ENCODE measurements at regions not wholly inside any gene's neighbourhood (a gene's known extent, or its start where the extent isn't known, plus 50 kb on each side); places are given as distances from the start of the nearest gene placed in this dataset.

DNA sequence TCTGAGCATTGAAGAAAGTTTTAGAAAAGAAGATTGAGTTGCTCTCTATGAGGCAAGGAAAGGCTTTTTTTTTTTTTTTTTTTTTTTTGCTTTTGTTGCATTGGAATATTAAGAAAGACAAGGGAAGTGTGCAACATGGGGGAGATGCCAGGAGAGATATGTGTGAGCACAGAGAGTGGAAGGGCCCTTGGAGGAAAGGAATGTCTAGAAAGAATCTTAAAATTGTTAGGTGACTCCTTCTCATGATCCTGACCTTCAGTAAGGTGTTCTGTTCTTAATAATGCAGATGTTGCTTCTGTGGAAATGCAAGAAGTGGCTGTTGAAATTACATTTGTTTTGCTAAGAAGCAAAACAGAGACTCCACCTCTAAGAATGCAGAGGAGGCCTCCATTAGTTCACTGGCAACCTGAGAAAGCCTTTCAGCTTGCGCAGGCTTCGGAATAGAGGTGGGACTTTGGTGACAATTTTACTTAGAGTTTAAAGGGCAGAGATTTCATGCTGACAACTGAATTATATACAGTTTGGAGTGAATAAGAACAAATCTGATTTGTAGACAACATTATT is 118.0 kb upstream of the ASCC3 start:
- no TSS peak for BruUV-seq (replicated peaks)
- Histone ChIP-seq H3K9me2 (ENCODE audit: insufficient read depth, low read length) (no peaks in the 10 kb centered on the region), H3K4me3 (ENCODE audit: low read depth, low read length, poor library complexity, severe bottlenecking) (no peak overlapping the region), H3K27ac (ENCODE audit: low read depth, low read length, poor library complexity, severe bottlenecking) (no peak overlapping the region), H2AFZ (ENCODE audit: low read length) (no peak overlapping the region), H4K20me1 (ENCODE audit: insufficient read depth, low read length) (no peaks in the 10 kb centered on the region), H3K4me2 (ENCODE audit: low read length) (no peak overlapping the region), H3K9me3 (ENCODE audit: low read length) (peaks cover 13% of the 10 kb centered on the region), H3K79me2 (ENCODE audit: insufficient read depth, low read depth, low read length) (no peaks in the 10 kb centered on the region), H3K4me1 (ENCODE audit: insufficient read depth, low read length, poor library complexity, severe bottlenecking) (peaks cover 28% of the 10 kb centered on the region), H3K36me3 (ENCODE audit: insufficient read depth, low read length) (no peaks in the 10 kb centered on the region; the same call in 1 of the 2 replicates)
- POLR2A ChIA-PET: interaction anchor here (0.6 to 1.2 kb wide), 3 partner anchors 12 to 1984 kb away, joined by 4 to 6 read pairs (median 5); no protein-coding TSS in a partner anchor
- no peak for TF ChIP-seq EZH2phosphoT487 (IDR thresholded peaks at IDR 0.05; ENCODE audit: borderline replicate concordance, low read depth, low read length)
- TF ChIP-seq, protein P1, sequence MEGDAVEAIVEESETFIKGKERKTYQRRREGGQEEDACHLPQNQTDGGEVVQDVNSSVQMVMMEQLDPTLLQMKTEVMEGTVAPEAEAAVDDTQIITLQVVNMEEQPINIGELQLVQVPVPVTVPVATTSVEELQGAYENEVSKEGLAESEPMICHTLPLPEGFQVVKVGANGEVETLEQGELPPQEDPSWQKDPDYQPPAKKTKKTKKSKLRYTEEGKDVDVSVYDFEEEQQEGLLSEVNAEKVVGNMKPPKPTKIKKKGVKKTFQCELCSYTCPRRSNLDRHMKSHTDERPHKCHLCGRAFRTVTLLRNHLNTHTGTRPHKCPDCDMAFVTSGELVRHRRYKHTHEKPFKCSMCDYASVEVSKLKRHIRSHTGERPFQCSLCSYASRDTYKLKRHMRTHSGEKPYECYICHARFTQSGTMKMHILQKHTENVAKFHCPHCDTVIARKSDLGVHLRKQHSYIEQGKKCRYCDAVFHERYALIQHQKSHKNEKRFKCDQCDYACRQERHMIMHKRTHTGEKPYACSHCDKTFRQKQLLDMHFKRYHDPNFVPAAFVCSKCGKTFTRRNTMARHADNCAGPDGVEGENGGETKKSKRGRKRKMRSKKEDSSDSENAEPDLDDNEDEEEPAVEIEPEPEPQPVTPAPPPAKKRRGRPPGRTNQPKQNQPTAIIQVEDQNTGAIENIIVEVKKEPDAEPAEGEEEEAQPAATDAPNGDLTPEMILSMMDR (conservative IDR thresholded peaks at IDR 0.05; ENCODE audit: low read length): no peak
- CTCF ChIA-PET (ENCODE audit: unreplicated experiment): interaction anchor here (1.4 kb wide), 1 partner anchor 10 kb away, joined by 5 read pairs; no protein-coding TSS in a partner anchor
- intact Hi-C loops (cut with micrococcal nuclease; ENCODE audit: unreplicated experiment): no loop called here
- DNase-seq (ENCODE audit: low spot score): no peak

DNA sequence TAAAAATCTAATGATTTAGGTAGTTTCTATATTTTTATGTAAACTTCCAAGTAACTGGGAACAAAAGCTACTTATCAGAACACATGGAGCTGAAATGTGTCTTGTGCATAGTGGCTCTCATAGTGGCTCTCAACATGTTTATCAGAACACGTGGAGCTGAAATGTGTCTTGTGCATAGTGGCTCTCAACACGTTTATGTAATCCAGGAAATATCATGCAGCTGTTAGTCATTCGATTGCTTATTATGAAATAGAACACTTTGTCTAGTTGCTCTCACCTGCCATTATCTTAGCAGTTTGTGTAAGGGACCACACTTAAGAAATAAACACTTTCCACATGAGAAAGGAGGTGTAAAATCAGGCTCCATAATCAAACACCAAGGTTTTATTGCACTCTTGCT is 119.2 kb upstream of the ASCC3 start:
- ChIA-PET CTCF (ENCODE audit: unreplicated experiment) (interaction anchor here (1.4 kb wide), 2 partner anchors 9 to 11 kb away, joined by 5 to 7 read pairs; no protein-coding TSS in a partner anchor), POLR2A (interaction anchor here (0.6 to 3.3 kb wide), 7 partner anchors 9 to 119 kb away, joined by 3 to 25 read pairs (median 4); partner anchors contain the start of gene ASCC3)
- DNase-seq (ENCODE audit: low spot score): peak; percentile 27
- Histone ChIP-seq H3K27ac (ENCODE audit: low read depth, low read length, poor library complexity, severe bottlenecking) (peak overlapping the region; percentile 36), H3K9me2 (ENCODE audit: insufficient read depth, low read length) (no peaks in the 10 kb centered on the region), H3K4me3 (ENCODE audit: low read depth, low read length, poor library complexity, severe bottlenecking) (no peak overlapping the region), H3K4me1 (ENCODE audit: insufficient read depth, low read length, poor library complexity, severe bottlenecking) (peaks cover 28% of the 10 kb centered on the region), H3K79me2 (ENCODE audit: insufficient read depth, low read depth, low read length) (no peaks in the 10 kb centered on the region), H4K20me1 (ENCODE audit: insufficient read depth, low read length) (no peaks in the 10 kb centered on the region), H3K36me3 (ENCODE audit: insufficient read depth, low read length) (no peaks in the 10 kb centered on the region; the same call in 1 of the 2 replicates), H2AFZ (ENCODE audit: low read length) (peak overlapping the region; percentile 63), H3K9me3 (ENCODE audit: low read length) (peaks cover 13% of the 10 kb centered on the region), H3K4me2 (ENCODE audit: low read length) (peak overlapping the region; percentile 49)
- BruUV-seq (replicated peaks): no TSS peak
- TF ChIP-seq, protein P1 (conservative IDR thresholded peaks at IDR 0.05; ENCODE audit: low read length): no peak
- TF ChIP-seq EZH2phosphoT487 (IDR thresholded peaks at IDR 0.05; ENCODE audit: borderline replicate concordance, low read depth, low read length): no peak
- intact Hi-C loops (cut with micrococcal nuclease; ENCODE audit: unreplicated experiment): loop anchor here (2.0 kb wide), 1 partner anchor 120 kb away; the partner anchor contains the start of gene ASCC3

DNA sequence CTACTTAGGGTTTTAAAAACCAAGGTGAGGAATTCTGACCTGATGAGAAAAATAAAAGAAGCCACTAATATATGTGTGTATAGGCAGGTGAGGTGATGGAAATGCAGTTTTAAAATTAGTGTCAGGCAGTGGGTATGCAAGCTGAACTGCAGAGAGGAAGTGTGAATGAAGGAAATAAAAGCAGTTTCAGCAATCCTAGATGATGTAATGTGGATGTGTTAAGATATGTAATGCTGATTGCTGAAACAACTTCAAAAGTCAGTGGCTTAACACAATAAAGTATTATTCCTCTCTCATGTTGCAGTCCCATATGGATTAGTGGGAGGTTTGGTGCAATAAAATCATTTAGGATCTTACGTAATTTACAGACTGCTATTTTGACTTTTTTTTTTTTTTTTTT is 119.9 kb upstream of the ASCC3 start:
- Histone ChIP-seq H4K20me1 (ENCODE audit: insufficient read depth, low read length) (no peaks in the 10 kb centered on the region), H3K79me2 (ENCODE audit: insufficient read depth, low read depth, low read length) (no peaks in the 10 kb centered on the region), H3K4me1 (ENCODE audit: insufficient read depth, low read length, poor library complexity, severe bottlenecking) (peaks cover 28% of the 10 kb centered on the region), H2AFZ (ENCODE audit: low read length) (peak overlapping the region; percentile 63), H3K9me3 (ENCODE audit: low read length) (peaks cover 13% of the 10 kb centered on the region), H3K4me2 (ENCODE audit: low read length) (peak overlapping the region; percentile 49), H3K36me3 (ENCODE audit: insufficient read depth, low read length) (no peaks in the 10 kb centered on the region; the same call in 1 of the 2 replicates), H3K27ac (ENCODE audit: low read depth, low read length, poor library complexity, severe bottlenecking) (peak overlapping the region; percentile 36), H3K4me3 (ENCODE audit: low read depth, low read length, poor library complexity, severe bottlenecking) (peak overlapping the region; percentile 5), H3K9me2 (ENCODE audit: insufficient read depth, low read length) (no peaks in the 10 kb centered on the region)
- BruUV-seq (replicated peaks): no TSS peak
- intact Hi-C loops (cut with micrococcal nuclease; ENCODE audit: unreplicated experiment): loop anchor here (2.0 kb wide), 1 partner anchor 120 kb away; the partner anchor contains the start of gene ASCC3
- DNase-seq (ENCODE audit: low spot score): peak; percentile 57
- POLR2A ChIA-PET: interaction anchor here (0.6 to 3.3 kb wide), 8 partner anchors 9 to 842 kb away, joined by 3 to 25 read pairs (median 4); partner anchors contain the start of gene ASCC3
- TF ChIP-seq, protein P1 (conservative IDR thresholded peaks at IDR 0.05; ENCODE audit: low read length): no peak
- no peak for TF ChIP-seq EZH2phosphoT487 (IDR thresholded peaks at IDR 0.05; ENCODE audit: borderline replicate concordance, low read depth, low read length)
- CTCF ChIA-PET (ENCODE audit: unreplicated experiment): interaction anchor here (1.4 kb wide), 1 partner anchor 10 kb away, joined by 7 read pairs; no protein-coding TSS in a partner anchor

All from OCI-LY7 (cell line).